ENCODE measurements at regions not wholly inside any gene's neighbourhood (a gene's known extent, or its start where the extent isn't known, plus 50 kb on each side); places are given as distances from the start of the nearest gene placed in this dataset.

DNA sequence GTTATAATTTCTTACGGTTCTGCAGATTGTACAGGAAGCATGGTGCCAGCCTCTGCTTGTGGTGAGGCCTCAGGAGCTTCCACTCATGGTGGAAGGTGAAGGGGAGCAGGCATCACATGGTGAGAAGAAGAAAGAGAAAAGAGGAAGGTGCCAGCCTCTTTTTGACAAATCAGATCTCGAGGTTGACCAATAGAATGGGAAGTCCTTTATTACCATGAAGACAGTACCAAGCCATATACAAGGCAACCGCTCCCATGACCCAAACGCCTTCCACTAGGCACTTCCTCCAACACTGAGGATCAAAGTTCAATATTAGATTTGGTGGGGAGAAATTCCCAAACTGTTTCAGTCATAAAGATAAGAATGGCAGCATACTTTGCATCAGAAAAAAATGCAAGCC is 502.8 kb downstream of the GLRX3 start:
- TF ChIP-seq, protein P1, sequence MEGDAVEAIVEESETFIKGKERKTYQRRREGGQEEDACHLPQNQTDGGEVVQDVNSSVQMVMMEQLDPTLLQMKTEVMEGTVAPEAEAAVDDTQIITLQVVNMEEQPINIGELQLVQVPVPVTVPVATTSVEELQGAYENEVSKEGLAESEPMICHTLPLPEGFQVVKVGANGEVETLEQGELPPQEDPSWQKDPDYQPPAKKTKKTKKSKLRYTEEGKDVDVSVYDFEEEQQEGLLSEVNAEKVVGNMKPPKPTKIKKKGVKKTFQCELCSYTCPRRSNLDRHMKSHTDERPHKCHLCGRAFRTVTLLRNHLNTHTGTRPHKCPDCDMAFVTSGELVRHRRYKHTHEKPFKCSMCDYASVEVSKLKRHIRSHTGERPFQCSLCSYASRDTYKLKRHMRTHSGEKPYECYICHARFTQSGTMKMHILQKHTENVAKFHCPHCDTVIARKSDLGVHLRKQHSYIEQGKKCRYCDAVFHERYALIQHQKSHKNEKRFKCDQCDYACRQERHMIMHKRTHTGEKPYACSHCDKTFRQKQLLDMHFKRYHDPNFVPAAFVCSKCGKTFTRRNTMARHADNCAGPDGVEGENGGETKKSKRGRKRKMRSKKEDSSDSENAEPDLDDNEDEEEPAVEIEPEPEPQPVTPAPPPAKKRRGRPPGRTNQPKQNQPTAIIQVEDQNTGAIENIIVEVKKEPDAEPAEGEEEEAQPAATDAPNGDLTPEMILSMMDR (IDR thresholded peaks at IDR 0.05), result no peak
- TF ChIP-seq POLR2A (IDR thresholded peaks at IDR 0.05), result no peak
